NCI-H446 (cell line): ENCODE measurements at regions not wholly inside any gene's neighbourhood (a gene's known extent, or its start where the extent isn't known, plus 50 kb on each side); places are given as distances from the start of the nearest gene placed in this dataset.
"Not testable (repeated sequence)": the region's sequence is repeated elsewhere in the genome, so short reads cannot be mapped to it uniquely, and the experiment has no call there.

Experiments
- DNase-seq, 2 experiments: peaks; one replicate each; lab custom pipeline; 2025; lab: John Stamatoyannopoulos, UW

- DNase-seq: no peak
These were observed 96.0 kb upstream of the FHL2 start for GRCh38 chr2:105494683-105495425.

GRCh38 chr2:105490956-105491355 lies 92.1 kb upstream of the FHL2 start:
- DNase-seq: no peak

GRCh38 chr2:105490204-105490603 lies 91.4 kb upstream of the FHL2 start:
- no peak for DNase-seq

GRCh38 chr2:105489168-105489878 lies 90.5 kb upstream of the FHL2 start:
- DNase-seq: no peak

- DNase-seq: no peak
These were observed 89.4 kb upstream of the FHL2 start for GRCh38 chr2:105488285-105488684.

GRCh38 chr2:105487142-105488069 lies 88.6 kb upstream of the FHL2 start:
- no peak for DNase-seq

- no peak for DNase-seq
These were observed 87.9 kb upstream of the FHL2 start for GRCh38 chr2:105486762-105487141.

- DNase-seq: no peak
These were observed 79.8 kb upstream of the FHL2 start for GRCh38 chr2:105478670-105479069.

GRCh38 chr2:105477050-105477620 lies 78.3 kb upstream of the FHL2 start:
- DNase-seq: not testable (repeated sequence)

GRCh38 chr2:105473011-105473410 lies 74.2 kb upstream of the FHL2 start:
- DNase-seq: no peak

GRCh38 chr2:105470979-105471378 lies 72.1 kb upstream of the FHL2 start:
- DNase-seq: peak in 1 of 2 experiments; percentile 33

- DNase-seq: no peak
These were observed 70.9 kb upstream of the FHL2 start for GRCh38 chr2:105469781-105470180.

GRCh38 chr2:105468582-105469042 lies 69.8 kb upstream of the FHL2 start:
- no peak for DNase-seq

GRCh38 chr2:105464325-105464724 lies 65.5 kb upstream of the FHL2 start:
- no peak for DNase-seq

- DNase-seq: no peak
These were observed 61.3 kb upstream of the FHL2 start for GRCh38 chr2:105460048-105460732.

GRCh38 chr2:105458076-105458475 lies 59.2 kb upstream of the FHL2 start:
- no peak for DNase-seq

GRCh38 chr2:105455488-105456003 lies 56.7 kb upstream of the FHL2 start:
- peak in 1 of 2 experiments; percentile 24 for DNase-seq

- no peak for DNase-seq
These were observed 56.1 kb upstream of the FHL2 start for GRCh38 chr2:105454801-105455485.

GRCh38 chr2:105451571-105452166 lies 52.8 kb upstream of the FHL2 start:
- no peak for DNase-seq

GRCh38 chr2:105450471-105450870 lies 51.6 kb upstream of the FHL2 start:
- no peak for DNase-seq
